Mesendoderm (in vitro differentiated cells): ENCODE measurements at regions not wholly inside any gene's neighbourhood (a gene's known extent, or its start where the extent isn't known, plus 50 kb on each side); places are given as distances from the start of the nearest gene placed in this dataset.

ENCODE experiments used
- DNase-seq: peaks from one replicate; pipeline ENCODE4 v3.0.0; 2013
- H2AK5ac ChIP-seq: 2 replicates; pipeline ENCODE4 v1.6.1; 2013; ENCODE audit warnings: low read length, inconsistent platforms
- H2BK120ac ChIP-seq: 2 replicates; pipeline ENCODE4 v1.6.1; 2013; ENCODE audit warnings: low read depth, mild to moderate bottlenecking, low read length, moderate library complexity, mixed read lengths
- H2BK15ac ChIP-seq: replicated peaks from 2 replicates; pipeline ENCODE4 v1.6.1; 2013; ENCODE audit warnings: low read depth, mild to moderate bottlenecking, moderate library complexity
- H2BK5ac ChIP-seq: 2 replicates; pipeline ENCODE4 v1.6.1; 2013; ENCODE audit warnings: low read length, inconsistent platforms
- H3K18ac ChIP-seq: 2 replicates; pipeline ENCODE4 v1.6.1; 2013; ENCODE audit warnings: mild to moderate bottlenecking, low read length, mixed read lengths
- H3K23ac ChIP-seq: one replicate; pipeline ENCODE4 v1.6.1; 2013; ENCODE audit warnings: low read length
- H3K27ac ChIP-seq: 2 replicates; pipeline ENCODE4 v1.5.1; 2013; ENCODE audit warnings: low read depth, mild to moderate bottlenecking, inconsistent platforms, low read length, moderate library complexity
- H3K27me3 ChIP-seq: 2 replicates; pipeline ENCODE4 v1.6.1; 2013; ENCODE audit warnings: low read length, control low read depth, mild to moderate bottlenecking, inconsistent platforms; ENCODE audit not compliant: insufficient read depth, poor library complexity
- H3K36me3 ChIP-seq: 2 replicates; pipeline ENCODE4 v1.6.1; 2013; ENCODE audit warnings: low read length, inconsistent platforms; ENCODE audit not compliant: control insufficient read depth, insufficient read depth
- H3K4ac ChIP-seq: one replicate; pipeline ENCODE4 v1.6.1; 2013; ENCODE audit warnings: low read depth, mild to moderate bottlenecking, low read length, moderate library complexity
- H3K4me1 ChIP-seq: 2 replicates; pipeline ENCODE4 v1.6.1; 2013; ENCODE audit warnings: low read depth, low read length, inconsistent platforms; ENCODE audit not compliant: control insufficient read depth
- H3K4me2 ChIP-seq: 2 replicates; pipeline ENCODE4 v1.6.1; 2013; ENCODE audit warnings: low read length
- H3K4me3 ChIP-seq: 2 replicates; pipeline ENCODE4 v1.5.1; 2013; ENCODE audit warnings: mild to moderate bottlenecking, low read length
- H3K56ac ChIP-seq: one replicate; pipeline ENCODE4 v1.6.1; 2013; ENCODE audit warnings: low read length
- H3K79me1 ChIP-seq: 2 replicates; pipeline ENCODE4 v1.6.1; 2013; ENCODE audit warnings: low read length, inconsistent platforms
- H3K79me2 ChIP-seq: 2 replicates; pipeline ENCODE4 v1.6.1; 2013; ENCODE audit warnings: mild to moderate bottlenecking, low read length; ENCODE audit not compliant: control insufficient read depth, insufficient read depth
- H3K9ac ChIP-seq: 2 replicates; pipeline ENCODE4 v1.6.1; 2013; ENCODE audit warnings: low read length, inconsistent platforms
- H4K5ac ChIP-seq: one replicate; pipeline ENCODE4 v1.6.1; 2013; ENCODE audit warnings: low read length
- H4K8ac ChIP-seq: one replicate; pipeline ENCODE4 v1.6.1; 2013; ENCODE audit warnings: low read depth, mild to moderate bottlenecking, control low read depth, low read length, moderate library complexity
- WGBS: extraction: QIAGEN DNeasy Blood & Tissue Kit; methylation state at CpG from one replicate; pipeline ENCODE4 v1.1.7; 2013; ENCODE audit warnings: low lambda C conversion rate, missing lambda C conversion rate; ENCODE audit not compliant: insufficient coverage; ENCODE audit errors: extremely low coverage; 5-methylcytosine and 5-hydroxymethylcytosine counted together

DNA sequence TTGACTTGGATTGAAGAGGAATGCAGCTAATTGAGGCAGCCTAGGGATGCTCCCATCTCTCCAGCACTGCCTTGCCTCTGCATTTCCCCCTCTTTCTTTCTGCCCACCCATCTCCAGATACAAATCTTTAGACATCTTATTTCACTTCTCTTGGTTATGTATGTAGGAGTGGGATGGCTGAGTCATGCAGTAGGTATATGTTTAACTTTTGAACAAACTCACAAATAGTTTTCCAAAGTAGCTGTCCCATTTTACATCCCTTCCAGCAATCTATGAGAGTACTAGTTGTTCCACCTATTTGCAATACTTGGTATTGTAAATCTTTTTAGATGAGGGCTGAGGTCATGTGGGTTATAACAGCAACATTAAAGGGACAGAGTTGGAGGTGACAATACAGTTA lies 329.9 kb downstream of the DYSF start:
- H2BK5ac ChIP-seq = no peak overlapping the region
- no peaks in the 10 kb centered on the region for H3K4me1 ChIP-seq
- H2BK120ac ChIP-seq = no peak overlapping the region
- no peak overlapping the region for H3K23ac ChIP-seq
- H3K79me2 ChIP-seq = no peaks in the 10 kb centered on the region
- no peak overlapping the region for H3K9ac ChIP-seq
- DNase-seq = no peak
- H3K79me1 ChIP-seq = no peaks in the 10 kb centered on the region
- no peak overlapping the region for H3K27ac ChIP-seq
- no peaks in the 10 kb centered on the region for H3K27me3 ChIP-seq
- H4K8ac ChIP-seq = no peak overlapping the region
- no peak overlapping the region for H3K18ac ChIP-seq
- H3K4me3 ChIP-seq = no peak overlapping the region
- no peaks in the 10 kb centered on the region for H3K36me3 ChIP-seq
- H4K5ac ChIP-seq = no peak overlapping the region
- H2AK5ac ChIP-seq = no peak overlapping the region
- H3K4me2 ChIP-seq = no peak overlapping the region
- H2BK15ac ChIP-seq = no peak overlapping the region
- no peak overlapping the region for H3K56ac ChIP-seq
- H3K4ac ChIP-seq = no peak overlapping the region

DNA sequence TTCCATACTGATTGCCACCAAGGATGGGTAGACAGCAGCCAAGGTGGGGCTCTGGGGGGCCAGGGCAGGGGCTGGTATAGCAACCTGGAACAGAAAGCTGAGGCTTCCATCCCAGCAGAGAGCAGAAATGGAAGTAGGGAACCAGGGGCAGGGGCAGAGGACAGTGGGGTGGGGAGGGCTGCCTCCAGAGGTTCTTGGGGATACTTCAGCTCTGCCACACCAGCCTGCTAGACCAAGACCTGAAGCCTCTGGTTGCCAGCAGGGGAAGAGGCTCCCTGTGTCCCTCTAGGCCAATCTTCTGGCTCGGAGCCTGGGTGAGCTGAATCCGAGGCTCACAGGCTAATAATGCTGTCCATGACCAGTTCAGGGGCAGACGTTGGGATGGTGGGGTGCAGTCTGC lies 329.0 kb downstream of the DYSF start:
- H3K27ac ChIP-seq = no peak overlapping the region
- DNase-seq = no peak
- H2BK120ac ChIP-seq = no peak overlapping the region
- H3K27me3 ChIP-seq = no peaks in the 10 kb centered on the region
- H3K79me1 ChIP-seq = no peaks in the 10 kb centered on the region
- H2AK5ac ChIP-seq = no peak overlapping the region
- H4K8ac ChIP-seq = no peak overlapping the region
- H3K18ac ChIP-seq = no peak overlapping the region
- H3K4me3 ChIP-seq = no peak overlapping the region
- H3K36me3 ChIP-seq = no peaks in the 10 kb centered on the region
- no peaks in the 10 kb centered on the region for H3K4me1 ChIP-seq
- H4K5ac ChIP-seq = no peak overlapping the region
- H3K79me2 ChIP-seq = no peaks in the 10 kb centered on the region
- H3K4ac ChIP-seq = no peak overlapping the region
- H3K9ac ChIP-seq = no peak overlapping the region
- no peak overlapping the region for H2BK5ac ChIP-seq
- no peak overlapping the region for H3K56ac ChIP-seq
- no peak overlapping the region for H3K23ac ChIP-seq
- no CpG with 5 or more reads among the region's 3 CpGs for WGBS
- H2BK15ac ChIP-seq = no peak overlapping the region
- no peak overlapping the region for H3K4me2 ChIP-seq

DNA sequence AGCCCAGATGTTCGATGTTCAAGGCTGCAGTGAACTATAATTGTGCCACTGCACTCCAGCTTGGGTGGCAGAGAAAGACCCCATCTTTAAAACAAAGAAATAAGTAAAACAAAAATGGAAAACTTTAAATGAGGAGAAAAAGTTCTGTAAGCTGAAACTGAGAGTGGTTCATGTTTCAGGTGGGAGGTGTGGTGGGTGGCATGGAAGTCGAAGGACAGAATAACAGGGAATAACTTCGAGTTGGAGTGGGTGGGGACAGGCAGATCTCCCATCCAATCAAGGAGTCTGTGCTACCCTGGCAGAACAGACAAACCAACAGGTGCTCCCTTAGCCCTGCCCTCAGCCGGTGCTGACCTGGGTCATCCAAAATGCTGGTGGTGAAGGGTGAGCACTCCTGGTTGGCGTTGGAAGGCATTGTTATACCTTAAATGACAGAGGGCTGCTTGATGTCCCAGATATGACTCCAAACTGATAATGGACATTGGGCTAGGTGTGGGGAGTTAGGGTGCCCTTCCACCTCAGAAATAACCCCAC lies 328.4 kb downstream of the DYSF start:
- Histone ChIP-seq H3K79me1 (no peaks in the 10 kb centered on the region), H4K8ac (no peak overlapping the region), H3K23ac (no peak overlapping the region), H2AK5ac (no peak overlapping the region), H3K36me3 (no peaks in the 10 kb centered on the region), H3K27ac (no peak overlapping the region), H3K4me2 (no peak overlapping the region), H3K18ac (no peak overlapping the region), H3K56ac (no peak overlapping the region), H2BK120ac (no peak overlapping the region), H3K4me1 (no peaks in the 10 kb centered on the region), H2BK15ac (no peak overlapping the region), H3K4me3 (no peak overlapping the region), H3K79me2 (no peaks in the 10 kb centered on the region), H3K27me3 (no peaks in the 10 kb centered on the region), H3K4ac (no peak overlapping the region), H2BK5ac (no peak overlapping the region), H4K5ac (no peak overlapping the region), H3K9ac (no peak overlapping the region)
- DNase-seq = no peak
- no CpG with 5 or more reads among the region's 5 CpGs for WGBS

DNA sequence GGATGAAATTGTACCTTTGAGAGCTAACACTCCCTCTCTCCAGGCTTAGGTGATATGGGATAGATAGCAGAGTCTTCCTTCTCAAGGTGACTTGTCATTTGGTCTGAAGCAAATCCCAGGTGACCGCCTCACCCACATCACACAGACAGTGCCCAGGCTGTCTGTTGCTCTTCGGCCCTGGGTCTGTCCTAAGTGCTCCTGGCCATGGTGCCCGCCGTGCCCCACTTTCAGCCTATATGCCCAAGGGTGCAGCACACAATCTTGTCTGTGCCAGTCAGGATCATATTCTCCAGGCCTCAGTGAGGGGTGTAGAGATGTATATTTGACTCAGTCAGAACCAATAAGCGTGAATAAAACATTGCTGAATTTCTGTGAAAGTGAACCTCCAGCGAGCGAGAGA lies 326.8 kb downstream of the DYSF start:
- Histone ChIP-seq H2BK5ac (no peak overlapping the region), H3K79me1 (no peaks in the 10 kb centered on the region), H4K8ac (no peak overlapping the region), H3K27ac (no peak overlapping the region), H3K9ac (no peak overlapping the region), H3K23ac (no peak overlapping the region), H3K4ac (no peak overlapping the region), H3K4me1 (no peaks in the 10 kb centered on the region), H3K18ac (no peak overlapping the region), H3K79me2 (no peaks in the 10 kb centered on the region), H3K4me2 (no peak overlapping the region), H2AK5ac (no peak overlapping the region), H3K36me3 (no peaks in the 10 kb centered on the region), H4K5ac (no peak overlapping the region), H3K4me3 (no peak overlapping the region), H3K56ac (no peak overlapping the region), H3K27me3 (no peaks in the 10 kb centered on the region), H2BK15ac (no peak overlapping the region), H2BK120ac (no peak overlapping the region)
- no peak for DNase-seq
- no CpG with 5 or more reads among the region's 7 CpGs for WGBS

DNA sequence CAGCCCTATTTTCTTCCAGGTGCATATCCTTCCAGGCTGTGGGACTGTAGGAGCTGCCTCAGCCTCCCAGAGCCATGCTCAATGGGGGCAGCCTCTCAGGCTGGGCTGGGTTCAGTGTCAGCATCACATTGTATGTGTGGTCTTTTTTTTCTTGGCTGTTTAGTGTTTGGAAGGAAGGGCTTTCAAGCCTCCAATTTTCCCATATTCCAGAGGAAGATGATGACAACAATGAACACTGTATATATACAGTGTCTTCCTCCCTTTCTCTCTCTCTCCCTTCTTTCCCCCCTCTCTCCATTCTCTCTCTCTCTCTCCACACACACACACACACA lies 326.4 kb downstream of the DYSF start:
- no peak overlapping the region for H3K4me2 ChIP-seq
- H3K36me3 ChIP-seq = no peaks in the 10 kb centered on the region
- no peak for DNase-seq
- H4K5ac ChIP-seq = no peak overlapping the region
- no peak overlapping the region for H3K18ac ChIP-seq
- H3K9ac ChIP-seq = no peak overlapping the region
- no peaks in the 10 kb centered on the region for H3K27me3 ChIP-seq
- H4K8ac ChIP-seq = no peak overlapping the region
- no peak overlapping the region for H3K23ac ChIP-seq
- H2BK15ac ChIP-seq = no peak overlapping the region
- no peak overlapping the region for H3K27ac ChIP-seq
- no peaks in the 10 kb centered on the region for H3K4me1 ChIP-seq
- no peaks in the 10 kb centered on the region for H3K79me1 ChIP-seq
- no peak overlapping the region for H2BK120ac ChIP-seq
- no peak overlapping the region for H2BK5ac ChIP-seq
- H2AK5ac ChIP-seq = no peak overlapping the region
- no peaks in the 10 kb centered on the region for H3K79me2 ChIP-seq
- no peak overlapping the region for H3K56ac ChIP-seq
- H3K4ac ChIP-seq = no peak overlapping the region
- no peak overlapping the region for H3K4me3 ChIP-seq

DNA sequence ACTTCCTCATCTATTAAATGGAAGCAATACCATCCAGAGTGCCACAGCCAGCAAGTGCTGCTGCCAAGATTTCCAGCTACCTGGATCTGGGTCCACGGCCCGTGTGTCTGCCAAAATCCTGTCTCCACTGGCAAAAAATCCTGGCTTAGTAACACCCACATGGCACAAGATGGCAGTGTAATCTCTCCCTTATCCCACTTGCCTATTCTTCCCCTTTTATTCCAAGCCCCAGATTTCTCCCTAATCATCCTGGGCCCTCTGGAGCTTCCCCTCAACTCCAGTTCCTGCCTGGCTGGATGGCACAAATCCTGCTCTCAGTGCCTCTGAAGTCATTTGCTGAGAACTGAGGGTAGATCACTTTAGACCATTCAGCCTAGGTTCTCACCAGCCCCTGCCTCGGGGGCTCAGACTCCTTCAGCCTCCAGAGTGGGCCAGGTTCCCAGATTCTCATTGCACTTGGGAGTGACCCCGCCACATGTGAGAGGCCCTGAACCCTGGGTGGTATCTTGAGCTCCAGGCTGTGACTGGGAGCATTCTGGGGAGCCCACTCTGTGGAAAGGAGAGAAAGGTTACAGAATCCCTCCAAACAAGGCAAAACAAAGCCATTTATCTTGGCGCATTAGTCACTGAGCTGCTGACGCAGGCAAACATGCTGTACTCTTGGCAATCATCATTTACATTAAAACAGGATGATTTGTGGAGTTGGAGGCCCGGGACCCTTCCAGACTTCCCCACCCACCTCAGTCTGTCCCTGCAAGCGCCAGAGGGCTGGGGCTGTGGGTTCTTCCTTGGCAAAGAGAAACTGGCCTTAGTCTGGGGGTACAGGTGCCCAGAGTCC lies 325.8 kb downstream of the DYSF start:
- Histone ChIP-seq H3K23ac (no peak overlapping the region), H3K18ac (no peak overlapping the region), H3K4ac (no peak overlapping the region), H3K79me2 (no peaks in the 10 kb centered on the region), H3K36me3 (no peaks in the 10 kb centered on the region), H3K27me3 (no peaks in the 10 kb centered on the region), H2BK15ac (no peak overlapping the region), H3K79me1 (no peaks in the 10 kb centered on the region), H3K27ac (no peak overlapping the region), H3K4me1 (no peaks in the 10 kb centered on the region), H2BK5ac (no peak overlapping the region), H2AK5ac (no peak overlapping the region), H3K56ac (no peak overlapping the region), H2BK120ac (no peak overlapping the region), H4K8ac (no peak overlapping the region), H3K4me2 (no peak overlapping the region), H3K9ac (no peak overlapping the region), H4K5ac (no peak overlapping the region), H3K4me3 (no peak overlapping the region)
- peak; percentile 13 for DNase-seq
- no CpG with 5 or more reads among the region's 8 CpGs for WGBS
